ENCODE measurements at regions not wholly inside any gene's neighbourhood (a gene's known extent, or its start where the extent isn't known, plus 50 kb on each side); places are given as distances from the start of the nearest gene placed in this dataset.

DNA sequence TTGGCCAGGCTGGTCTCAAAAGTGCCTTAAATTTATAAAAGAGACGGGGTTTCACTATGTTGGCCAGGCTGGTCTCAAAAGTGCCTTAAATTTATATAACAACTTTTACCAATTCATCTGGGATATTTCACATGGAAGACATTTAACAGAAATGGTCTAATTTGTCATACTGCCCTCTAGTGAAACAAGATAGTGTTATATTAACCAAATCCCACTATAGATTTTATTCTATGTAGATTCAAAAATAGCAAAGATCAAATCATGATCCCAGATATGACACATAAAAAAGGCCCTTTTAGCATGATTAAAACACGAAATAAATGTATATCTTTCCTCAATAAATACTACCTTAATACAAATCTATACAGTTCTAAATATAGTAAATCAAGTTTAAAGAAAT is 102.8 kb upstream of the TFAP2D start:
- Histone ChIP-seq H3K27me3 (ENCODE audit: control insufficient read depth, insufficient read depth, low read length) (no peaks in the 10 kb centered on the region), H3K36me3 (replicated peaks; ENCODE audit: control insufficient read depth, insufficient read depth, low read length) (no peaks in the 10 kb centered on the region), H3K4me3 (ENCODE audit: insufficient read depth, low read depth, low read length) (no peak overlapping the region)
- no peak for DNase-seq

- Histone ChIP-seq H3K27me3 (ENCODE audit: control insufficient read depth, insufficient read depth, low read length) (no peaks in the 10 kb centered on the region), H3K36me3 (replicated peaks; ENCODE audit: control insufficient read depth, insufficient read depth, low read length) (no peaks in the 10 kb centered on the region), H3K4me3 (ENCODE audit: insufficient read depth, low read depth, low read length) (no peak overlapping the region)
- no peak for DNase-seq
These were observed 77.9 kb upstream of the TFAP2D start for GRCh38 chr6:50635429-50635828.

- Histone ChIP-seq H3K4me3 (ENCODE audit: insufficient read depth, low read depth, low read length) (no peak overlapping the region), H3K36me3 (replicated peaks; ENCODE audit: control insufficient read depth, insufficient read depth, low read length) (no peaks in the 10 kb centered on the region), H3K27me3 (ENCODE audit: control insufficient read depth, insufficient read depth, low read length) (no peaks in the 10 kb centered on the region)
- DNase-seq = no peak
These were observed 76.1 kb upstream of the TFAP2D start for GRCh38 chr6:50637267-50637666.

DNA sequence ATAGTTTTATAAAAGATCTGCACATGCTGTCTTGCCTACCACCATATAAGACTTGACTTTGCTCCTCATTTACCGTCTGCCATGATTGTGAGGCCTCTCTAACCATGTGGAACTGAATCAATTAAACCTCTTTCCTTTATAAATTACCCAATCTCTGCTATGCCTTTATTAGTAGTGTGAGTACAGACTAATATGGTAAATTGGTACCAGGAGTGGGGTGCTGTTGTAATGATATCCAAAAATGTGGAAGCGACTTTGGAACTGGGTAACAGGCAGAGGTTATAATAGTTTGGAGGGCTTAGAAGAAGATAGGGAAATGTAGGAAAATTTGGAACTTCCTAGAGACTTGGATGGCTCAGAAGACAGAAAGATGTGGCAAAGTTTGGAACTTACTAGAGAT is 64.2 kb upstream of the TFAP2D start:
- H3K27me3 ChIP-seq (ENCODE audit: control insufficient read depth, insufficient read depth, low read length) = no peaks in the 10 kb centered on the region
- no peak for DNase-seq
- no peaks in the 10 kb centered on the region for H3K36me3 ChIP-seq (replicated peaks; ENCODE audit: control insufficient read depth, insufficient read depth, low read length)
- no peak overlapping the region for H3K4me3 ChIP-seq (ENCODE audit: insufficient read depth, low read depth, low read length)

DNA sequence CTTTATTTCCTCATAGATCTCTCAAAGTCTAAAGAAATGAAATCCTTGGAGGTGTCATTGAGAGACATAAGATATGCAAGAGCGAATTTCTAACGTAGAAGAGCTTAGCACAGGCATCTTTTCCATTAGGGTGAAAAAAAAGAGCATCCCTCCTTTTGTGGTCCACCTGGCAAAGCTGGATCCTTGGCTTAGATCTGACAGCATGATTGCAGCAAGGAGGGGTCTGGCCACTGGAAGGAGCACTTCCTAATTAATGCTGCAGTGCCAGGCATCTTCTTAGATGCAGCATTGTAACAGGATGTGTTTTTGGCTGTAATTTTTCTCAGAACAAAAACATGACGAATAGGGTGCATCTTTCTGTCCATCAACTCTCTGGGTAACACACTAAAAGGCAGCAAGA is 60.1 kb upstream of the TFAP2D start:
- peak; percentile 6 for DNase-seq
- Histone ChIP-seq H3K27me3 (ENCODE audit: control insufficient read depth, insufficient read depth, low read length) (no peaks in the 10 kb centered on the region), H3K4me3 (ENCODE audit: insufficient read depth, low read depth, low read length) (no peak overlapping the region), H3K36me3 (replicated peaks; ENCODE audit: control insufficient read depth, insufficient read depth, low read length) (no peaks in the 10 kb centered on the region)

DNA sequence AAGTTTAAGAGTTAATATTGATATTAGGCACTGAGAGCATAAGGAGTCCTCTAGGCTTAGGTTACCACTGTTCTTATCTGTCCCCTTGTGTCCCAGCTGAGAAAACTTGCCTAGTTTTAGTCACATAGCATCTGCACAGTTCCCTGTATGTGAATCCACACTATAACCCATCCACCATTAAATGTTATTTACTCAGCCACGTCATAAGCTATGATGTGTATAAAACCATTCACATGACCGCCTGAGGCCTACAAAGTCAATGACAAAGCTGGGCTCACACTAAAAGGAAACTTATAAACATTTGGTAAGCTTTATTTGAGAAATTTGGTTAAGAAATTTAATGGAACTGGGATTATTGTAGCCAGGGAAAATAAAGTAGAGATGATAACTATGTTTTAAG is 59.2 kb upstream of the TFAP2D start:
- no peak for DNase-seq
- no peak overlapping the region for H3K4me3 ChIP-seq (ENCODE audit: insufficient read depth, low read depth, low read length)
- H3K27me3 ChIP-seq (ENCODE audit: control insufficient read depth, insufficient read depth, low read length) = no peaks in the 10 kb centered on the region
- H3K36me3 ChIP-seq (replicated peaks; ENCODE audit: control insufficient read depth, insufficient read depth, low read length) = no peaks in the 10 kb centered on the region

DNA sequence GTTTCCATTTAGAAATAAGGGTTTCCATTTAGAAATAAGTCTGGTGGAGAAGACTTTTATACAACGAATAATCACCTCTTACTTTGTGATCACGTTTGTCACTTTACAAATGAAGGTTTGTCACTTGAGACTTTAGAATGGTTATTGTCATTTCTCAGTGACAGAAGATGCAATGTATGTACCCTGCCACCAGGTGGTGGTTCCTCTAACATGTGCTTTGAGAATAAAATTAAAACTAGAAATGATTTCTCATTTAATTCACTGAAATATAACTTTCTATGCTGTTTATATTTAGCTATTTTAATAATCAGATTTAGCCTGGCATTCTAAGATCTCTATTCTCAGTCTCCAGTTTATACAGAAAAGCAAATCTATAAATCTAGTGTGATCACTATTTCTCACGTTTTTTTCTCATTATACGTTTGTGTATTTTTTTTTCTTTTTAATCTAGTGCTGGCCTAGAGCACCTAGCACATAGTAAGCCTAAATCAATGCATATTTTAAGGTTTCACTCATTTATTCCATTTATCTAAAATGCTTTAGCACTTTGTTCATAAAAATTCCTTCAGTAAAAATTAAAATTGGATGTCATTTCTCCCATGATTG is 57.4 kb upstream of the TFAP2D start:
- H3K27me3 ChIP-seq (ENCODE audit: control insufficient read depth, insufficient read depth, low read length) = no peaks in the 10 kb centered on the region
- no peak overlapping the region for H3K4me3 ChIP-seq (ENCODE audit: insufficient read depth, low read depth, low read length)
- H3K36me3 ChIP-seq (replicated peaks; ENCODE audit: control insufficient read depth, insufficient read depth, low read length) = no peaks in the 10 kb centered on the region
- peak; percentile 4 for DNase-seq

DNA sequence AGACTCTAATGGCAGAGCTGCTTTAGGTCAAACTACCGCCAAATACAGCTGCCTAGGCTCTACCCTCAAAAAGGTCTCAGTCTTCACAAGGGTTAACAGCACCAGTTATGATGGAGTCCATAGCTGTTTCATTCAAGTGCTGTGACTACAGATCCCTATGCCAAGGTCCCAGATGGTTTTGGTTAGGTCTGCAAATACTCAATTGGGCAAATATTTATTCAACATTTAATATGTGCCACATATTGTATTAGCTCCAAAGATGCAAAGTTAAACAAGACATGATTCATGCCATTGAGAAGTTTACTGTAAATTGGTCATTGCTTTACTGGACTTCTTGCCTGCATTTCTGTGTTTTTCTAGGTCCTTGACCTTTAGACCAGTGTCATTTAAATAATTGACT is 55.8 kb upstream of the TFAP2D start:
- no peaks in the 10 kb centered on the region for H3K36me3 ChIP-seq (replicated peaks; ENCODE audit: control insufficient read depth, insufficient read depth, low read length)
- no peak overlapping the region for H3K4me3 ChIP-seq (ENCODE audit: insufficient read depth, low read depth, low read length)
- H3K27me3 ChIP-seq (ENCODE audit: control insufficient read depth, insufficient read depth, low read length) = no peaks in the 10 kb centered on the region
- DNase-seq = no peak

- DNase-seq = no peak
- no peak overlapping the region for H3K4me3 ChIP-seq (ENCODE audit: insufficient read depth, low read depth, low read length)
- no peaks in the 10 kb centered on the region for H3K36me3 ChIP-seq (replicated peaks; ENCODE audit: control insufficient read depth, insufficient read depth, low read length)
- no peaks in the 10 kb centered on the region for H3K27me3 ChIP-seq (ENCODE audit: control insufficient read depth, insufficient read depth, low read length)
These were observed 54.8 kb upstream of the TFAP2D start for GRCh38 chr6:50658561-50658960.

DNA sequence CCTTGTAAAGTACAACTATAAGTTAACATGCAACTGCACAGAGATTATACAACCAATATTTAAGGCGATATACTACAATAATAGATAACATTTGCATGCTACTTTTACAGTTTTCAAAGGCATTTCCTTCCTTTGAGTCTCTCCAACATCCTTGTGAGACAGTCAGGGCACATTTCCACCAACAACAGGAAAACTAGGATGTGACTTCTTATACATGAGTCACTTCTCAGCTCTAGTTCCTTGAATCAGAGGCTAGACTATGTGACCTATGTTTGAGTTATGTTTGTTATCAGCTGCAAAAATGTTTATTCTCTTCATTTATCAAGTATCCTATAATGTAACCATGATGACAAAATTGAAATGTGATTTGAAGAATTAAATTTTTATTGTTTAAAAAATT is 51.7 kb upstream of the TFAP2D start:
- H3K27me3 ChIP-seq (ENCODE audit: control insufficient read depth, insufficient read depth, low read length) = no peaks in the 10 kb centered on the region
- no peak for DNase-seq
- no peaks in the 10 kb centered on the region for H3K36me3 ChIP-seq (replicated peaks; ENCODE audit: control insufficient read depth, insufficient read depth, low read length)
- H3K4me3 ChIP-seq (ENCODE audit: insufficient read depth, low read depth, low read length) = no peak overlapping the region
